ENCODE measurements at regions not wholly inside any gene's neighbourhood (a gene's known extent, or its start where the extent isn't known, plus 50 kb on each side); places are given as distances from the start of the nearest gene placed in this dataset.
"Not testable (repeated sequence)": the region's sequence is repeated elsewhere in the genome, so short reads cannot be mapped to it uniquely, and the experiment has no call there.

DNA sequence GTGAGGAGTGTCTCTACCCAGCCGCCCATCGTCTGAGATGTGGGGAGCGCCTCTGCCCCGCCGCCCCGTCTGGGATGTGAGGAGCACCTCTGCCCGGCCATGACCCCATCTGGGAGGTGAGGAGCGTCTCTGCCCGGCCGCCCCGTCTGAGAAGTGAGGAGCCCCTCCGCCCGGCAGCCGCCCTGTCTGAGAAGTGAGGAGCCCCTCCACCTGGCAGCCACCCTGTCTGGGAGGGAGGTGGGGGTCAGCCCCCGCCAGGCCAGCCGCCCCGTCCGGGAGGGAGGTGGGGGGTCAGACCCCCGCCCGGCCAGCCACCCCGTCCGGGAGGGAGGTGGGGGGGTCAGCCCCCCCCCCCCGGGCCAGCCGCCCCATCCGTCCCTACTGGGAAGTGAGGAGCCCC is 132.4 kb upstream of the TMEM168 start:
- H3K9me3 Mint-ChIP-seq; H3K4me3 Mint-ChIP-seq; H3K27ac Mint-ChIP-seq; DNase-seq (ENCODE audit: low spot score); POLR2A ChIA-PET; H3K27me3 Mint-ChIP-seq (ENCODE audit: low read depth); CTCF ChIA-PET; ATAC-seq; H3K4me1 Mint-ChIP-seq: not testable (repeated sequence)
- peaks cover 17% of the 10 kb centered on the region for H3K36me3 Mint-ChIP-seq

DNA sequence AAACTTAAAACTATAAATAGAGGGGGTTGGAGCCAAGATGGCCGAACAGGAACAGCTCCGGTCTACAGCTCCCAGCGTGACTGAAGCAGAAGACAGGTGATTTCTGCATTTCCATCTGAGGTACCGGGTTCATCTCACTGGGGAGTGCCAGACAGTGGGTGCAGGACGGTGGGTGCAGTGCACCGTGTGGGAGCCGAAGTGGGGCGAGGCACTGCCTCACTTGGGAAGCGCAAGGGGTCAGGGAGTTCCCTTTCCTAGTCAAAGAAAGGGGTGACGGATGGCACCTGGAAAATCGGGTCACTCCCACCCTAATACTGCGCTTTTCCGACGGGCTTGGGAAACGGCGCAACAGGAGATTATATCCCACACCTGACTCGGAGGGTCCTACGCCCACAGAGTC is 126.2 kb upstream of the TMEM168 start:
- Mint-ChIP-seq H3K9me3 (peaks cover 14% of the 10 kb centered on the region), H3K36me3 (peaks cover 51% of the 10 kb centered on the region)
- ATAC-seq; H3K4me3 Mint-ChIP-seq; H3K27ac Mint-ChIP-seq; POLR2A ChIA-PET; H3K4me1 Mint-ChIP-seq; DNase-seq (ENCODE audit: low spot score); H3K27me3 Mint-ChIP-seq (ENCODE audit: low read depth); CTCF ChIA-PET: not testable (repeated sequence)

DNA sequence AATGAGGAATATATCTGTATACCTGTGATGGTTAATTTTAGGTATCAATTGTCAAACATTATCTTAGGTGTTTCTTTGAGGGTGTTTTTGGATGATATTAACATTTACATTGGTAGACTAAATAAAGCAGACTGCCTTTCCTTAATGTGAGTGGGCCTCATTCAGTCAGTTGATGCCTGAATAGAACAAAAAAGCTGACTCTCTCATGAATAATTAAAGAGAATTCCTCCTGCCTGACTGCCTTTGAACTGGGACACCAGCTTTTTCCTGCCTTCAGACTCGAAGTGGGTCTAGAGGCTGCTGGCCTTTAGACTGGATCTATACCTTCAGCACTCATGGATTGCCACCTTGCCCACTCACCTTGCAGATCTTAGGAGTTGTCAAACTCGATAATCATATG is 117.9 kb upstream of the TMEM168 start:
- no peaks in the 10 kb centered on the region for H3K27me3 Mint-ChIP-seq (ENCODE audit: low read depth)
- H3K36me3 Mint-ChIP-seq = peaks cover 25% of the 10 kb centered on the region
- CTCF ChIA-PET = interaction anchor here (0.9 kb wide), 1 partner anchor 39 kb away, joined by 4 read pairs; no protein-coding TSS in a partner anchor
- H3K4me1 Mint-ChIP-seq = peaks cover 14% of the 10 kb centered on the region
- no peak overlapping the region for H3K4me3 Mint-ChIP-seq
- POLR2A ChIA-PET = no interaction called here
- ATAC-seq (peak; percentile 72), DNase-seq (ENCODE audit: low spot score) (no peak)
- no peak overlapping the region for H3K27ac Mint-ChIP-seq
- TF ChIP-seq RORB (CRISPR knock-in tag; IDR thresholded peaks at IDR 0.05) = no peak
- TF ChIP-seq, protein P1, sequence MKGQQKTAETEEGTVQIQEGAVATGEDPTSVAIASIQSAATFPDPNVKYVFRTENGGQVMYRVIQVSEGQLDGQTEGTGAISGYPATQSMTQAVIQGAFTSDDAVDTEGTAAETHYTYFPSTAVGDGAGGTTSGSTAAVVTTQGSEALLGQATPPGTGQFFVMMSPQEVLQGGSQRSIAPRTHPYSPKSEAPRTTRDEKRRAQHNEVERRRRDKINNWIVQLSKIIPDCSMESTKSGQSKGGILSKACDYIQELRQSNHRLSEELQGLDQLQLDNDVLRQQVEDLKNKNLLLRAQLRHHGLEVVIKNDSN (CRISPR knock-in tag; IDR thresholded peaks at IDR 0.05) = no peak
- TF ChIP-seq ZNF423 (CRISPR knock-in tag; IDR thresholded peaks at IDR 0.05) = no peak
- no peak for TF ChIP-seq FOXK1 (CRISPR knock-in tag; IDR thresholded peaks at IDR 0.05)
- no peak for TF ChIP-seq CBFB (CRISPR knock-in tag; IDR thresholded peaks at IDR 0.05; ENCODE audit: low read depth)
- TF ChIP-seq, protein P2, sequence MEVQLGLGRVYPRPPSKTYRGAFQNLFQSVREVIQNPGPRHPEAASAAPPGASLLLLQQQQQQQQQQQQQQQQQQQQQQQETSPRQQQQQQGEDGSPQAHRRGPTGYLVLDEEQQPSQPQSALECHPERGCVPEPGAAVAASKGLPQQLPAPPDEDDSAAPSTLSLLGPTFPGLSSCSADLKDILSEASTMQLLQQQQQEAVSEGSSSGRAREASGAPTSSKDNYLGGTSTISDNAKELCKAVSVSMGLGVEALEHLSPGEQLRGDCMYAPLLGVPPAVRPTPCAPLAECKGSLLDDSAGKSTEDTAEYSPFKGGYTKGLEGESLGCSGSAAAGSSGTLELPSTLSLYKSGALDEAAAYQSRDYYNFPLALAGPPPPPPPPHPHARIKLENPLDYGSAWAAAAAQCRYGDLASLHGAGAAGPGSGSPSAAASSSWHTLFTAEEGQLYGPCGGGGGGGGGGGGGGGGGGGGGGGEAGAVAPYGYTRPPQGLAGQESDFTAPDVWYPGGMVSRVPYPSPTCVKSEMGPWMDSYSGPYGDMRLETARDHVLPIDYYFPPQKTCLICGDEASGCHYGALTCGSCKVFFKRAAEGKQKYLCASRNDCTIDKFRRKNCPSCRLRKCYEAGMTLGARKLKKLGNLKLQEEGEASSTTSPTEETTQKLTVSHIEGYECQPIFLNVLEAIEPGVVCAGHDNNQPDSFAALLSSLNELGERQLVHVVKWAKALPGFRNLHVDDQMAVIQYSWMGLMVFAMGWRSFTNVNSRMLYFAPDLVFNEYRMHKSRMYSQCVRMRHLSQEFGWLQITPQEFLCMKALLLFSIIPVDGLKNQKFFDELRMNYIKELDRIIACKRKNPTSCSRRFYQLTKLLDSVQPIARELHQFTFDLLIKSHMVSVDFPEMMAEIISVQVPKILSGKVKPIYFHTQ (CRISPR knock-in tag; IDR thresholded peaks at IDR 0.05) = no peak
- TF ChIP-seq NFYB (CRISPR knock-in tag; conservative IDR thresholded peaks at IDR 0.05; ENCODE audit: low read depth) = no peak
- TF ChIP-seq NR1H2 (CRISPR knock-in tag; IDR thresholded peaks at IDR 0.05) = no peak
- no peak for TF ChIP-seq ESRRA (CRISPR knock-in tag; IDR thresholded peaks at IDR 0.05; ENCODE audit: borderline replicate concordance)
- no peak for TF ChIP-seq EMX1 (CRISPR knock-in tag; IDR thresholded peaks at IDR 0.05)
- TF ChIP-seq NFE2L1 (CRISPR knock-in tag; IDR thresholded peaks at IDR 0.05) = no peak
- TF ChIP-seq, protein P3, sequence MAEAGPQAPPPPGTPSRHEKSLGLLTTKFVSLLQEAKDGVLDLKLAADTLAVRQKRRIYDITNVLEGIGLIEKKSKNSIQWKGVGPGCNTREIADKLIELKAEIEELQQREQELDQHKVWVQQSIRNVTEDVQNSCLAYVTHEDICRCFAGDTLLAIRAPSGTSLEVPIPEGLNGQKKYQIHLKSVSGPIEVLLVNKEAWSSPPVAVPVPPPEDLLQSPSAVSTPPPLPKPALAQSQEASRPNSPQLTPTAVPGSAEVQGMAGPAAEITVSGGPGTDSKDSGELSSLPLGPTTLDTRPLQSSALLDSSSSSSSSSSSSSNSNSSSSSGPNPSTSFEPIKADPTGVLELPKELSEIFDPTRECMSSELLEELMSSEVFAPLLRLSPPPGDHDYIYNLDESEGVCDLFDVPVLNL (CRISPR knock-in tag; IDR thresholded peaks at IDR 0.05; ENCODE audit: borderline replicate concordance, low read depth) = no peak
- TF ChIP-seq ZNF416 (CRISPR knock-in tag; IDR thresholded peaks at IDR 0.05) = no peak
- TF ChIP-seq ZNF138 (CRISPR knock-in tag; conservative IDR thresholded peaks at IDR 0.05) = no peak
- peaks cover 4% of the 10 kb centered on the region for H3K9me3 Mint-ChIP-seq

DNA sequence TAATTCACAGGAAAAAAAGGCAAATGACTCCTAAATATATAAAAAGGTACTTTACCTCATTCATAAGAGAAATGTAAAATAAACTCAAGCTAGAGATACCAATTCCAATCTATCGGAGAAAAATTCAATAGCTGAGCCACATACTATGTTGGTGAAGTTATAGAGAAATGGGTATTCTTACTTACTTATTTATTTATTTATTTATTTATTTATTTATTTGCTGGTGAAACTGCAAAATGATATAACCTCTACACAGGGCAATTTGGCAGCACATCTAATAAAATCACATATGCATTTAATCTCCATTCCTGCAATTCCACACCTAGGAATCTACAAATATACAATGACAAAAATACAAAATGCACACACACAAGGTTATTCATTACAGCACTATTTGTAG is 117.5 kb upstream of the TMEM168 start:
- H3K27me3 Mint-ChIP-seq (ENCODE audit: low read depth) = no peaks in the 10 kb centered on the region
- H3K4me1 Mint-ChIP-seq = peaks cover 14% of the 10 kb centered on the region
- H3K27ac Mint-ChIP-seq = no peak overlapping the region
- ChIA-PET CTCF (interaction anchor here (0.9 kb wide), 1 partner anchor 39 kb away, joined by 4 read pairs; no protein-coding TSS in a partner anchor), POLR2A (no interaction called here)
- DNase-seq (ENCODE audit: low spot score) = no peak
- no peak for ATAC-seq
- peaks cover 23% of the 10 kb centered on the region for H3K36me3 Mint-ChIP-seq
- H3K4me3 Mint-ChIP-seq = no peak overlapping the region
- H3K9me3 Mint-ChIP-seq = peaks cover 6% of the 10 kb centered on the region
- TF ChIP-seq, protein P4, sequence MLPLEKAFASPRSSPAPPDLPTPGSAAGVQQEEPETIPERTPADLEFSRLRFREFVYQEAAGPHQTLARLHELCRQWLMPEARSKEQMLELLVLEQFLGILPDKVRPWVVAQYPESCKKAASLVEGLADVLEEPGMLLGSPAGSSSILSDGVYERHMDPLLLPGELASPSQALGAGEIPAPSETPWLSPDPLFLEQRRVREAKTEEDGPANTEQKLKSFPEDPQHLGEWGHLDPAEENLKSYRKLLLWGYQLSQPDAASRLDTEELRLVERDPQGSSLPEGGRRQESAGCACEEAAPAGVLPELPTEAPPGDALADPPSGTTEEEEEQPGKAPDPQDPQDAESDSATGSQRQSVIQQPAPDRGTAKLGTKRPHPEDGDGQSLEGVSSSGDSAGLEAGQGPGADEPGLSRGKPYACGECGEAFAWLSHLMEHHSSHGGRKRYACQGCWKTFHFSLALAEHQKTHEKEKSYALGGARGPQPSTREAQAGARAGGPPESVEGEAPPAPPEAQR (CRISPR knock-in tag; IDR thresholded peaks at IDR 0.05) = no peak
- no peak for TF ChIP-seq ZNF219 (CRISPR knock-in tag; IDR thresholded peaks at IDR 0.05; ENCODE audit: borderline replicate concordance)
- TF ChIP-seq ELF4 (CRISPR knock-in tag; IDR thresholded peaks at IDR 0.05; ENCODE audit: low read depth) = no peak
- TF ChIP-seq, protein P5, sequence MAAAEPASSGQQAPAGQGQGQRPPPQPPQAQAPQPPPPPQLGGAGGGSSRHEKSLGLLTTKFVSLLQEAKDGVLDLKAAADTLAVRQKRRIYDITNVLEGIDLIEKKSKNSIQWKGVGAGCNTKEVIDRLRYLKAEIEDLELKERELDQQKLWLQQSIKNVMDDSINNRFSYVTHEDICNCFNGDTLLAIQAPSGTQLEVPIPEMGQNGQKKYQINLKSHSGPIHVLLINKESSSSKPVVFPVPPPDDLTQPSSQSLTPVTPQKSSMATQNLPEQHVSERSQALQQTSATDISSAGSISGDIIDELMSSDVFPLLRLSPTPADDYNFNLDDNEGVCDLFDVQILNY (CRISPR knock-in tag; IDR thresholded peaks at IDR 0.05) = no peak
- TF ChIP-seq ZNF423 (CRISPR knock-in tag; IDR thresholded peaks at IDR 0.05) = no peak
- TF ChIP-seq, protein P6, sequence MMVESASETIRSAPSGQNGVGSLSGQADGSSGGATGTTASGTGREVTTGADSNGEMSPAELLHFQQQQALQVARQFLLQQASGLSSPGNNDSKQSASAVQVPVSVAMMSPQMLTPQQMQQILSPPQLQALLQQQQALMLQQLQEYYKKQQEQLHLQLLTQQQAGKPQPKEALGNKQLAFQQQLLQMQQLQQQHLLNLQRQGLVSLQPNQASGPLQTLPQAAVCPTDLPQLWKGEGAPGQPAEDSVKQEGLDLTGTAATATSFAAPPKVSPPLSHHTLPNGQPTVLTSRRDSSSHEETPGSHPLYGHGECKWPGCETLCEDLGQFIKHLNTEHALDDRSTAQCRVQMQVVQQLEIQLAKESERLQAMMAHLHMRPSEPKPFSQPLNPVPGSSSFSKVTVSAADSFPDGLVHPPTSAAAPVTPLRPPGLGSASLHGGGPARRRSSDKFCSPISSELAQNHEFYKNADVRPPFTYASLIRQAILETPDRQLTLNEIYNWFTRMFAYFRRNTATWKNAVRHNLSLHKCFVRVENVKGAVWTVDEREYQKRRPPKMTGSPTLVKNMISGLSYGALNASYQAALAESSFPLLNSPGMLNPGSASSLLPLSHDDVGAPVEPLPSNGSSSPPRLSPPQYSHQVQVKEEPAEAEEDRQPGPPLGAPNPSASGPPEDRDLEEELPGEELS (CRISPR knock-in tag; IDR thresholded peaks at IDR 0.05) = no peak
- TF ChIP-seq ZNF416 (CRISPR knock-in tag; IDR thresholded peaks at IDR 0.05) = no peak
- no peak for TF ChIP-seq NFE2L1 (CRISPR knock-in tag; IDR thresholded peaks at IDR 0.05)
- no peak for TF ChIP-seq GRHL2 (CRISPR knock-in tag; IDR thresholded peaks at IDR 0.05; ENCODE audit: insufficient replicate concordance, severe bottlenecking)

Data from WTC11 (cell line).